Central memory CD8-positive, alpha-beta T cell (primary cell): ENCODE measurements at regions not wholly inside any gene's neighbourhood (a gene's known extent, or its start where the extent isn't known, plus 50 kb on each side); places are given as distances from the start of the nearest gene placed in this dataset.
"Not testable (repeated sequence)": the region's sequence is repeated elsewhere in the genome, so short reads cannot be mapped to it uniquely, and the experiment has no call there.

ENCODE experiments used
- ATAC-seq: fragments of 150-1000 bp; cut with Tn5 transposase; replicated peaks from 2 replicates; pipeline ENCODE4 v1.10.0; 2022; ENCODE audit warnings: mild to moderate bottlenecking, moderate FRiP score, moderate number of reproducible peaks; ENCODE audit not compliant: poor library complexity, severe bottlenecking; ENCODE audit errors: extremely low read depth
- DNase-seq, 2 donors: peaks; one replicate each; pipeline ENCODE4 v3.0.0; 2021; ENCODE audit warnings: low spot score in 2 of 2
- H3K27ac Mint-ChIP-seq: one replicate; pipeline ENCODE4 v1.8.0; 2022; ENCODE audit warnings: low read depth, mild to moderate bottlenecking, moderate library complexity, mixed read lengths
- H3K27me3 Mint-ChIP-seq: one replicate; pipeline ENCODE4 v1.8.0; 2022; ENCODE audit warnings: mixed read lengths
- H3K36me3 Mint-ChIP-seq: one replicate; pipeline ENCODE4 v1.8.0; 2022; ENCODE audit warnings: mild to moderate bottlenecking, moderate library complexity, mixed read lengths; ENCODE audit not compliant: insufficient read depth
- H3K4me1 Mint-ChIP-seq: one replicate; pipeline ENCODE4 v1.8.0; 2022; ENCODE audit warnings: mixed read lengths
- H3K4me3 Mint-ChIP-seq: one replicate; pipeline ENCODE4 v1.8.0; 2022; ENCODE audit warnings: mild to moderate bottlenecking, moderate library complexity, mixed read lengths
- H3K9me3 Mint-ChIP-seq: one replicate; pipeline ENCODE4 v1.8.0; 2022; ENCODE audit warnings: mixed read lengths

DNA sequence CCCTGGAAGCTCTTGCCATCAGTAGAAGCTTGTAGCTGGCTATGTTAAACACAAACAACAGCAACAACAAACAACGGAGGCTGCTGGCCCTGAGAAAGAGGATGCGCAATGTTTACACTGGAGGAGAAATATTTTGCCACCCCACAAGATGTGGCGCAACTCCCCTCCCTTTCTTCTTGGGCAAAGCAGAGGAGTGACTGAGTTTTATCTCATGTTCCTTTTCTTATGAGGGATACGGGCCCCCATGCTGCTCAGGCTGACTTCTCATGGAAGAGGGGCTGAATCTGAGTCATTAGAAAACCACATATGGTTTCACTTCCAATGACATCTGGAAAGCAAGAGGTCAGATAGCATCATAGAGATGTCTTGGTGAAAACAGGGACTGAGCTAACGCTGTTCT lies 75.9 kb upstream of the HDDC2 start:
- Mint-ChIP-seq H3K27ac (no peak overlapping the region), H3K4me1 (no peaks in the 10 kb centered on the region), H3K9me3 (no peaks in the 10 kb centered on the region), H3K36me3 (no peaks in the 10 kb centered on the region), H3K4me3 (no peak overlapping the region), H3K27me3 (peaks cover 47% of the 10 kb centered on the region)
- ATAC-seq (no peak), DNase-seq (no peak)

GRCh38 chr6:125379174-125379573 lies 77.4 kb upstream of the HDDC2 start:
- Mint-ChIP-seq H3K27ac (no peak overlapping the region), H3K4me1 (no peaks in the 10 kb centered on the region), H3K4me3 (no peak overlapping the region), H3K9me3 (no peaks in the 10 kb centered on the region), H3K36me3 (no peaks in the 10 kb centered on the region), H3K27me3 (peaks cover 47% of the 10 kb centered on the region)
- ATAC-seq (no peak), DNase-seq (no peak)

DNA sequence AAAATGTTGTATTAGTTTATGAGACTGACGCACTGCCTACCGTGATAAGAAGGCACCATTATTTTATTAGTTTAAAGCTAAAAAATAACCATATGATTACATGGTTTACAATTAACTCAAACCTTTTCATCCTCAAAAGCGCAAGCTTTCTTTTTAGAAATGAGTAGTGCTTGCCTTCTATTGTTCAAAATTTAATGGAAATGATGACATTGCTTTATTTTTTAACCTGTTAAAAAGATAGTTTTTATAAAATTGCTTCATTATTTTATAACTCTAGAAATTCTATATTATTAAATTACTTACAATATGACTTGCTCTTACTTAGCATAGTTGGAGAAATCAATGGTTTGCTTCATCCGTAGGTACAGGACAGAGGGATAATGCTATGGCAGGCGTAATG lies 78.7 kb upstream of the HDDC2 start:
- DNase-seq (no peak), ATAC-seq (no peak)
- H3K27me3 Mint-ChIP-seq, result peaks cover 38% of the 10 kb centered on the region
- H3K4me1 Mint-ChIP-seq, result no peaks in the 10 kb centered on the region
- H3K9me3 Mint-ChIP-seq, result no peaks in the 10 kb centered on the region
- H3K36me3 Mint-ChIP-seq, result no peaks in the 10 kb centered on the region
- H3K4me3 Mint-ChIP-seq, result no peak overlapping the region
- no peak overlapping the region for H3K27ac Mint-ChIP-seq

DNA sequence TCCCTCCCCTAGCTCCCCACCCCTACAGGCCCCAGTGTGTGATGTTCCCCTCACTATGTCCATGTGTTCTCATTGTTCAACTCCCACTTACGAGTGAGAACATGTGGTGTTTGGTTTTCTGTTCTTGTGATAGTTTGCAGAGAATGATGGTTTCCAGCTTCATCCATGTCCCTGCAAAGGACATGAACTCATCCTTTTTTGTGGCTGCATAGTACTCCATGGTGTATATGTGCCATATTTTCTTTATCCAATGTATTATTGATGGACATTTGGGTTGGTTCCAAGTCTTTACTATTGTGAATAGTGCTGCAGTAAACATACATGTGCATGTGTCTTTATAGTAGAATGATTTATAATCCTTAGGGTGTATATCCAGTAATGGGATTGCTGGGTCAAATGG lies 84.6 kb upstream of the HDDC2 start:
- not testable (repeated sequence) for DNase-seq, H3K9me3 Mint-ChIP-seq, ATAC-seq, H3K27ac Mint-ChIP-seq, H3K4me3 Mint-ChIP-seq, H3K36me3 Mint-ChIP-seq, H3K4me1 Mint-ChIP-seq
- H3K27me3 Mint-ChIP-seq, result peaks cover 24% of the 10 kb centered on the region

DNA sequence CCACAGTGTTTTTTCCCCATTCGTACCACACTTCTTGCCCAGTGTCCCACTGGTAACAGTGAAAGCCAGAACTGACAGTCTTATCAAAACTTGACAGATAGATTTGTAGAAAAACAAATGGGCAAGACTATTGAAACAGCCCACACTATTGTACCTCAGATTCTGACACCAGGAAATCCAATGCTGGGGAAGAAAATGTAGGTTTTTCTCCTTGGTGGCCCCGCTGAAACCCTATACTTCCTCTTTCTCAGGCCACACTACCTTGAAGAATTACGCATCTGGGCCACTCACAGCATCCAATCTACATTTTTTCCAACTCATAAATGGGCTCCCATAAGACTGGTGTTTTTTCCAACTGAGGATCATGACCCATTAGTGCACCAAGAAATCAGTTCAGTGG lies 90.9 kb upstream of the HDDC2 start:
- Mint-ChIP-seq H3K4me1 (no peaks in the 10 kb centered on the region), H3K4me3 (no peak overlapping the region), H3K36me3 (no peaks in the 10 kb centered on the region), H3K9me3 (no peaks in the 10 kb centered on the region), H3K27ac (no peak overlapping the region), H3K27me3 (peaks cover 49% of the 10 kb centered on the region)
- no peak for DNase-seq
- no peak for ATAC-seq

DNA sequence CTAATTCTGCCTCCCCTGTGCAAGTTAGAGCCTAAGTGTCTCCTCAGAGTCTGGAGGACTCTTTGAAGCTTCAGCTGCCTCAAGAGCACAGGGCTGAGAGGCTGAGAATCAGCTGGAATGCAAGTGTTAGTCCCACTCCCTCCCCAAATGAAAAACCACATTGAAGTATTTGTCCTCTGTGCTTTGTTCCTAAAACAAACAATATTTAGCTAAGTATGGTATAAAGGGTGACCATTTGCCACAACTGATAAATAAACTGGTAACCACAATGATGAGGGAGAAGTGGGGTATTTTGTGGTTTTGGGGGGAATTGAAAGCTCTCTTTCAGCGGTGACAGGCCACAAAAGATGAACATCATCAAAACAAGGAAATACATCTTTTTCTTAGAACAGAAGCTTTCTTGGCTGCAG lies 91.7 kb upstream of the HDDC2 start:
- ATAC-seq (no peak), DNase-seq (no peak)
- H3K36me3 Mint-ChIP-seq, result no peaks in the 10 kb centered on the region
- no peaks in the 10 kb centered on the region for H3K4me1 Mint-ChIP-seq
- H3K27me3 Mint-ChIP-seq, result peaks cover 54% of the 10 kb centered on the region
- H3K4me3 Mint-ChIP-seq, result no peak overlapping the region
- no peak overlapping the region for H3K27ac Mint-ChIP-seq
- H3K9me3 Mint-ChIP-seq, result no peaks in the 10 kb centered on the region

DNA sequence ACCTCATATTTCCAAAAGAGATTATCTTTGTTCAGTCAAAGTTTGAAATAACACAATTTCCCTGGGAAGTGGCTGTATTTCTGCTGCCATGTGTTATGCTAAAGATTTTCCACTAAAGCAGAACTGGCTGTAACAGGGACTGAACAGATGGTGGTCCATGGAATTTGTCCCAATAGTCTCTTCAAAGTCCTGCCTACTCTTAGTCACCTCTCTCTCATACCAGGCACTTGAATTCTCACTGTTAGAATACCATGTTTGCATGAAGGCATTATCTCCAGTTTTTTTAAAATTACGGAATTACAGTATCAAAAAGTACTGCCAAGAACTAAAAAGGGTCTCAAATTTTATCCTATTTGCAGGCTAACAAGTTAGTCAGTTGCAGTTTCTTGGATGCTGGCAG lies 105.0 kb upstream of the HDDC2 start:
- H3K4me3 Mint-ChIP-seq, result no peak overlapping the region
- peaks cover 5% of the 10 kb centered on the region for H3K9me3 Mint-ChIP-seq
- no peak for DNase-seq
- no peak overlapping the region for H3K27ac Mint-ChIP-seq
- H3K36me3 Mint-ChIP-seq, result no peaks in the 10 kb centered on the region
- H3K27me3 Mint-ChIP-seq, result peaks cover 9% of the 10 kb centered on the region
- no peaks in the 10 kb centered on the region for H3K4me1 Mint-ChIP-seq
- ATAC-seq, result no peak

DNA sequence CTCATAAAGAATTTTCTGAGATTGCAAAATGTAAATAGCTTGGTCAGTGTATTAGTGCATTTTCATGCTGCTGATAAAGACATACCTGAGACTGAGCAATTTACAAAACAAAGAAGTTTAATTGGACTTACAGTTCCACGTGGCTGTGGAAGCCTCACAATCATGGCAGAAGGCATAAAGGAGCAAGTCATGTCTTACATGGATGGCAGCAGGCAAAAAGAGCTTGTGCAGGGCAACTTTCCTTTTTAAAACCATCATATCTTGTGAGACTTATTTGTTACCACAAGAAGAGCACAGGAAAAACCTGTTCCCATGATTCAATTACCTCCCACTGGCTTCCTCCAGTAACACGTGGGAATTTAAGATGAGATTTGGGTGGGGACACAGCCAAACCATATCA lies 112.7 kb upstream of the HDDC2 start:
- Mint-ChIP-seq H3K9me3 (peaks cover 2% of the 10 kb centered on the region), H3K27me3 (peaks cover 4% of the 10 kb centered on the region), H3K27ac (no peak overlapping the region), H3K4me3 (no peak overlapping the region), H3K36me3 (no peaks in the 10 kb centered on the region), H3K4me1 (no peaks in the 10 kb centered on the region)
- DNase-seq (no peak), ATAC-seq (no peak)

- H3K4me3 Mint-ChIP-seq, result no peak overlapping the region
- no peak for ATAC-seq
- H3K27ac Mint-ChIP-seq, result no peak overlapping the region
- H3K4me1 Mint-ChIP-seq, result no peaks in the 10 kb centered on the region
- no peaks in the 10 kb centered on the region for H3K9me3 Mint-ChIP-seq
- no peaks in the 10 kb centered on the region for H3K36me3 Mint-ChIP-seq
- no peak for DNase-seq
- no peaks in the 10 kb centered on the region for H3K27me3 Mint-ChIP-seq
Observed at GRCh38 chr6:125415913-125416312, 114.1 kb upstream of the HDDC2 start.

DNA sequence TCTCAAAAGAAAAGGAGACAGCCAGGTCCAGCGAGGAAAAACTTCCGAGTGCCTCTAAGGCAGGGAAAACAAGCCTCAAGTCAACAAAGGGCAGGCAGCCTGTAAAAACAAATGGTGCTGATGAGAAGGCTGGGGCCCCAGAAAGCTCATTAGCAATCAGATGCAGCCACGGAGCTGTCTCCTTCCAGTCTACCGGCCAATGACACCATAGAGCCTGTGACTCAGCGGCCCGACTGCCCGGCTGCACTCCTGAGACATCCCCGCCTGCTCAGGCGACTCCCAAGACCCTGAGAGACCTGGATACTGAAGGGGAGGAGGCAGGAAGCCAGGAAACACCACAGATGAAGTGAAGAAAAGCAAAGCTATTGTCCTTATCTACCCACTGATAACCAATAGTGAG lies 120.1 kb upstream of the HDDC2 start:
- Mint-ChIP-seq H3K27ac (no peak overlapping the region), H3K4me1 (no peaks in the 10 kb centered on the region), H3K4me3 (no peak overlapping the region), H3K27me3 (peaks cover 5% of the 10 kb centered on the region), H3K36me3 (no peaks in the 10 kb centered on the region), H3K9me3 (no peaks in the 10 kb centered on the region)
- DNase-seq (no peak), ATAC-seq (no peak)

DNA sequence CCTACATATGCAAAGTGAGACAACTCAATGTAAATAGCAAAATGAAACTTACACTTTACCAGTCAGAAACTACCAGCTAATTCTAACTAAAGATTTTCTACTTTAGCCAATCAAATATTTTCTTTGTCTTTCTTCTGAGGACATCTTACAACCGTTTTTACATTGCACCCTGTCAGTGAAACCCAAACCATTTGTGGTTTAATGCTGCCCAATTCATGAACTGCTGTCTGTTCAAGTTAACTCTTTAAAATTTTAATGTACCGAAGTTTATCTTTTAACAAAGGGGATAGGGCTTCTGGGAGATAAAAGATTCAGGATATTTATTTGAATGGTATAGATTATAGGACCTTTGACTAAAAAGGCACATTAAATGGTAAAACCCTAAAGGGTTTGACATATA lies 121.3 kb upstream of the HDDC2 start:
- Mint-ChIP-seq H3K27me3 (peaks cover 15% of the 10 kb centered on the region), H3K27ac (no peak overlapping the region), H3K4me1 (no peaks in the 10 kb centered on the region), H3K36me3 (no peaks in the 10 kb centered on the region), H3K4me3 (no peak overlapping the region), H3K9me3 (no peaks in the 10 kb centered on the region)
- ATAC-seq (no peak), DNase-seq (no peak)

GRCh38 chr6:125431971-125432370 lies 130.2 kb upstream of the HDDC2 start:
- H3K27me3 Mint-ChIP-seq, result peaks cover 43% of the 10 kb centered on the region
- no peak for ATAC-seq
- H3K27ac Mint-ChIP-seq, result no peak overlapping the region
- H3K4me3 Mint-ChIP-seq, result no peak overlapping the region
- no peaks in the 10 kb centered on the region for H3K4me1 Mint-ChIP-seq
- DNase-seq, result no peak
- H3K9me3 Mint-ChIP-seq, result no peaks in the 10 kb centered on the region
- H3K36me3 Mint-ChIP-seq, result no peaks in the 10 kb centered on the region

- ATAC-seq (no peak), DNase-seq (no peak)
- no peaks in the 10 kb centered on the region for H3K36me3 Mint-ChIP-seq
- peaks cover 35% of the 10 kb centered on the region for H3K27me3 Mint-ChIP-seq
- no peaks in the 10 kb centered on the region for H3K4me1 Mint-ChIP-seq
- H3K4me3 Mint-ChIP-seq, result no peak overlapping the region
- H3K27ac Mint-ChIP-seq, result no peak overlapping the region
- no peaks in the 10 kb centered on the region for H3K9me3 Mint-ChIP-seq
Observed at GRCh38 chr6:125432963-125433362, 131.2 kb upstream of the HDDC2 start.

DNA sequence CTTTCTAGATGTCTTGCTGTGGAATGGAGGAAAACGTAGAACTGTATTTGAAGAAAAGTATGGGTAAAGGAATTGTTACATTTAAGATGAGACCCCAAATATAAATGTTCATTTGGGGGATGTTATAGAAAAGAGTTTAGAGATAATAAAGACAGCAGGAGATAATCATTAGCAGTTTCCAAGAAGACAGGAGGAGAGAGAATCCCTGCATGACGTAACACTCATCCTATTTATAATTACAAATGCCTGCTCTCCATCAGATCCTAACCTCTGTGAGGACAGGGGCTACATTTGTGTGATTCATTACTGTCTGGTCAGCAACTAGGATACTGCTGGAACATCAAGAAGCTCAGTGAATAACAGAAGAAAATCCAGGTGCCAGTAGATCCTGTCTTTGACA lies 133.0 kb upstream of the HDDC2 start:
- peaks cover 21% of the 10 kb centered on the region for H3K27me3 Mint-ChIP-seq
- H3K27ac Mint-ChIP-seq, result no peak overlapping the region
- ATAC-seq, result no peak
- no peaks in the 10 kb centered on the region for H3K9me3 Mint-ChIP-seq
- H3K4me1 Mint-ChIP-seq, result no peaks in the 10 kb centered on the region
- DNase-seq, result no peak
- no peaks in the 10 kb centered on the region for H3K36me3 Mint-ChIP-seq
- no peak overlapping the region for H3K4me3 Mint-ChIP-seq
